Stimulated activated CD8-positive, alpha-beta memory T cell treated with anti-CD3 and anti-CD28 coated beads, Interleukin-4, amount 100 ng/mL, for 48 hours (primary cell): ENCODE measurements at regions not wholly inside any gene's neighbourhood (a gene's known extent, or its start where the extent isn't known, plus 50 kb on each side); places are given as distances from the start of the nearest gene placed in this dataset.

ENCODE experiments used
- DNase-seq: peaks from one replicate; pipeline ENCODE4 v3.0.0-alpha.2; 2020

- DNase-seq: peak; percentile 57
Observed at GRCh38 chr18:70464343-70465114, 175.7 kb downstream of the SOCS6 start.

DNA sequence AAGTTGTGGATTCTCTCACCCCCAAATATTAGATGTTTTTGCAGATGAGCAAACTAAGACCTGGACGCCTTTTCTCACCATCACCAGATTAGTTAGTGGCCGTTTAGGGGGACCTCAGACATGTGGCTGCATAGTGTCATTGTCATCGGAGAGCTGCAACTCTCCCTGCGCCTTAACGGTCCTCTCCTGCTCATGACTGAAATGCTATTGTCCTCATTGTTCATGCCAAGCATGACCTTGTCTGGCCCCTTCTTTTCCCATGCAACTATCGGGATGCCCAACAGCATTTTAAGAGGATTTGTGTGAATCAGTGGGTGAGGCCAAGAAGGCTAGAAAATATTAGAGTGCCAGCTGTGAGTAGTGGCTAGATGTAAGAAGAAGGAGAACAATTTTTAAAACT, 174.2 kb downstream of the SOCS6 start:
- no peak for DNase-seq

DNA sequence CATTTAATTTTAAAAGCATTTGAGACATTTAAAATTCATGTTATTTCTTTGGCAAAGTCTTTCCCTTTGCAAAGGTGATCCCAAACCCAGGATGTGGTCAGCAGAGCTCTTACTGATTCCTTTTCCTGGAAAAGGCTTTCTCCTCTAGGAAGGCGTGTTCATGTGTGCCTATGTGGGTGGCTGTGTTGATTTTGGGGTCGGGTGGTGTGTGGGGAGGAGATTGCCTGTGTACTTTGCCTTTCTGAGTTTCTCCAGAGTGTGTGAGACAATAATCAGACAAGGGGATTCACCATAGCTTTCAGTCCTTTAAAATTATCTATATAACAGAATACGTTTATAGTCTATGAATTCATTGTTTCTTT, 173.2 kb downstream of the SOCS6 start:
- no peak for DNase-seq

- DNase-seq: no peak
Observed at GRCh38 chr18:70461323-70462077, 172.7 kb downstream of the SOCS6 start.

GRCh38 chr18:70459731-70460130, 170.9 kb downstream of the SOCS6 start:
- DNase-seq: no peak

DNA sequence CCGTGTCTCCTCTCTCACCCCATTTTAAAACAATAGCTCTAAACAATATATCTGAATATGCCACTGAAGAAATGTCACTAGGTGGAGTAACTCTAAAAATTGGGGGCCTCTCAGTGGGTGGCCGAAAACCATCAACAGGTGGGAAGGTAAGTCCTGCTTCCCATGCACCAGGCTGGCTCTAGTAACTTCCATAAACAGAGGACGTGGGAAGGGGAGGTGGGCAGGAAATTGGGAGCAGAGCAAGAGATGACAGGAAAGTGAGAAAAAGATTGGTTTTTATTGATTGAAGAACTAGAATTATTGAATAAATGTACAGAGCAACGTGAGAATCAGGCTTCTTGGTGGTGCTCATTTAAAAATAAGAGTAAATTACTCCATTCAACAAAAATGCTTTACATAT, 170.4 kb downstream of the SOCS6 start:
- DNase-seq: no peak

DNA sequence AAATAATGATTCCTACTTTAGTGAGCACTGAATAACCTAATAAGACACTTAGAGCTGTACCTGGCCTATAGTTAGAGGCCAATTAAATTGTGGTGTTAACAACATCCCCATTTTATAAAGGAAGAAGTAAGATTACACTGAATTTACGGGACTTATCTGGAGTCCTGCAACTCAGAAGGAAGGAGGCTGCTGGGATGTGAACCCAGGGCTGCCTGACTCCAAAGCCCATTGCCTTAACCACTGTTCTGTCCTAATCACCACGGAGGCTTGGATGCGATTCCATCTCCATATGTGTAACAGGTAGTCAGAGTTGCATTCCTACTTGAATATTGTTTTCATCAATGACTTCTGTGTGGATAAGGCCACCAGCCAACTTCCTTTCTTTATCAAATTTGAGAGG, 168.9 kb downstream of the SOCS6 start:
- DNase-seq: no peak

- no peak for DNase-seq
Observed at GRCh38 chr18:70457223-70457622, 168.4 kb downstream of the SOCS6 start.

DNA sequence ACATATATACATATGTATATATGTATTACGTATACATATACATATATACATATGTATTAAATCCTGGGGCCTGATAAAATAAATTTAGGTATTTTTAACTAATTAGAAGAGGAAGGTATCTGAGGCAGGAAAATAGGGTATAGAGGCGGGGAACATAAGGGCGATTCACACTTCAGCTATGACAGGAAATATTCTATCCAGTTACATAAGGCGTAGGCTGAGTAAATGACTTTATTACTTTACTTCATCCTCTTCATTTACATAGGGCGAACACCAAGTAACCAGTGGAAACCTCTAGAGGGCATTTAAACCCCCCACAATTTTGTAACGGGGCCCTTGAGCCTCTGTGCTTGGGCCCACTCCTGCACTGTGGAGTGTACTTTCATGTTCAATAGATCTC, 167.5 kb downstream of the SOCS6 start:
- DNase-seq: no peak

GRCh38 chr18:70455731-70456130, 166.9 kb downstream of the SOCS6 start:
- no peak for DNase-seq

- peak; percentile 30 for DNase-seq
Observed at GRCh38 chr18:70454704-70455322, 166.0 kb downstream of the SOCS6 start.

- DNase-seq: no peak
Observed at GRCh38 chr18:70453058-70453775, 164.4 kb downstream of the SOCS6 start.

DNA sequence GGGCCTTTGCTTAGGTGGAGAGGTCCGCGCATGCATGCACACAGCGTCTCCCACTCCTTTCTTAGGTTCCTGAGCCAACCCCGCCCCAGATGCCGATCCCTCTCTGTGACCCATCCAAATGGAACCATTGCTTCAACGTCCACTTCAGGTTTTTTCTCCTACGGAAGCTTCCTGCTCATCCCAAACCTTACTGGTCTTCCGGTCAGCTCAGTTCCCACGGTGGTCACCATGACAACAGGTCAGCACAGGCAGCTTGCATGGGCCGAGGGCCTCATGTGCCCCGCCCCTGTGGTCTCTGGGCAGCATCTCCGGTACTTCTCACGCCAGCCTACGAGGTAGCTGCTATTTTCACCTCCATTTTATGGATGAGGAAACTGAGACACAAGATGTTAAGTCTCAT, 163.7 kb downstream of the SOCS6 start:
- no peak for DNase-seq

- DNase-seq: no peak
Observed at GRCh38 chr18:70450426-70451253, 161.8 kb downstream of the SOCS6 start.

GRCh38 chr18:70448588-70448987, 159.7 kb downstream of the SOCS6 start:
- no peak for DNase-seq

DNA sequence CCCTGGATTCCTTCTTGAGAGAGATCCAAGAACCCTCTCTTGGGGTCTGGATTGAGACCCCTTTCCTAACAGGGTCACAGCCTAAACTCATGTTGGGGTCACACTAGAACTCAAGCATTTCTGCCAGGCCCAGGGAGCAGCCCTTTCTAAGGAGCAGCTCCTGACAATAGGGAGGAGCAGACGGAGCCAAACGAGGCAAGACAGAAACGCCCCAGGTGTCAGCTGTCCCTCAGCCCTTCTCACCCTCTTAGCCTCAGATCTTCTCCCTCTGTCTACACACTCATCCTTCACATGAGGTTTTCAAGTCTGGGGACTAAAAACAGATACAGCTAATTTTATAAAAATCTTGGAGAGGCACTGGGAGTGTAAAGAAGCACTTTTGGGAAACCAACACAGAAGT, 157.2 kb downstream of the SOCS6 start:
- no peak for DNase-seq

GRCh38 chr18:70442933-70443332, 154.1 kb downstream of the SOCS6 start:
- no peak for DNase-seq

DNA sequence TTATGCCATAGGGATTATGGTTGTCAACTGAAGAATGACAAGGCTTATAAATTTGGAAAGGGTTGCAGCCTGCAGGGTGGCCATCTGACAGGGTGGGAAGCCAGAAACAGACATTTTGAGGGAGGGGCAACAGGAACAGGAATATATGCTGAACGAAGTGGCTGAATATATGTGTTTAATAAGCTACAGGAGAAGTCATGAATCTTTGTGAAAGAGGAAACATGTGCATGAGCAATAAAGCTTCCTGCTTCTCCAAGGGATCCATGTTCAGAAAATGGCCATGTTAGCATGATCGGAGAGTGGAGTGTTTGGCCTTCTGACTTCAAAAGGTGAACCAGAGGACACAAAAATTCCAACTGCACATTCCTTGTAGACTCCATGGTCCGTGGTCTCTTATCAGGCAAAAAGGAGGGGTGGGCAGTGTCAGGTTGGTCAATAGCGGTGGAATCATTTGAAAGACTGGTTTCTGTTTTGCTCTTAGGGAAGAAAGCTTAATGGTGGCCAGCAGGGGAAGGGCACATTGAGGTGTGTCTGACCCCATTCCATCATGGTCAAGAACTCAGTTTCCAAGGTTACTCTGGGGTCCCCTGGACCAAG, 144.1 kb downstream of the SOCS6 start:
- no peak for DNase-seq

DNA sequence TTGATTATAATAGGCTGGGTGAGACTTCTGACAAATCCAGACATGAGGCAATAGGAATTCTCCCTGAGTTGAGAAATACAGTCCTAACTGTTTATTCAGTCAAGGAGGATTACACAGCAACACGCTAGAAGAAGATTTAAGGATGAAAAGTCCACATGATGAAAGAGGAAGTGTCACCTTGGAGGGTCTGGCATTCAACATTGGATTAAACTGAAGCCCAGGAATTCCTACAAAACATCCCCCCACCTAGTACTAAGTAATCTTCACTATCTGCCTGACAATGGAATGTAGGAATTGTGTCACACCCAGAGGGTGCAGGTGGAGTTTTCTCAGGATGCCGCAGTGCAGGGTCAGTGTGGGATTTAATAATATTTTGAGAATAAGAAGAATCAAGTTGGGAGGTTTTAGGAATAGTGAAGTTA, 142.4 kb downstream of the SOCS6 start:
- no peak for DNase-seq

DNA sequence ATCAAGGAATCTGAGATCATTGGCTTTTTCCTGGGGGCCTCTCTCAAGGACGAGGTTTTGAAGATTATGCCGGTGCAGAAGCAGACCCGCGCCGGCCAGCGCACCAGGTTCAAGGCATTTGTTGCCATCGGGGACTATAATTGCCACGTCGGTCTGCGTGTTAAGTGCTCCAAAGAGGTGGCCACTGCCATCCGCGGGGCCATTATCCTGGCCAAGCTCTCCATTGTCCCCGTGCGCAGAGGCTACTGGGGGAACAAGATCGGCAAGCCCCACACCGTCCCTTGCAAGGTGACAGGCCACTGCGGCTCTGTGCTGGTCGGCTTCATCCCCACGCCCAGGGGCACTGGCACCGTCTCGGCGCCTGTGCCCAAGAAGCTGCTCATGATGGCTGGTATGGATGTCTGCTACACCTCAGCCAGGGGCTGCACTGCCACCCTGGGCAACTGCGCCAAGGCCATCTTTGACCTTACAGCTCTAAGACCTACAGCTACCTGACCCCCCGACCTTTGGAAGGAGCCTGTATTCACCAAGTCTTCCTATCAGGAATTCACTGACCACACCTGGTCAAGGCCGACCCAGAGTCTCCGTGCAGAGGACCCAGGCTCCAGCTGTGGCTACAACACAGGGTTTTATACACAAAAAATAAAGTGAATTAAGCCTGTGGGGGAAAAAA, 141.8 kb downstream of the SOCS6 start:
- no peak for DNase-seq

DNA sequence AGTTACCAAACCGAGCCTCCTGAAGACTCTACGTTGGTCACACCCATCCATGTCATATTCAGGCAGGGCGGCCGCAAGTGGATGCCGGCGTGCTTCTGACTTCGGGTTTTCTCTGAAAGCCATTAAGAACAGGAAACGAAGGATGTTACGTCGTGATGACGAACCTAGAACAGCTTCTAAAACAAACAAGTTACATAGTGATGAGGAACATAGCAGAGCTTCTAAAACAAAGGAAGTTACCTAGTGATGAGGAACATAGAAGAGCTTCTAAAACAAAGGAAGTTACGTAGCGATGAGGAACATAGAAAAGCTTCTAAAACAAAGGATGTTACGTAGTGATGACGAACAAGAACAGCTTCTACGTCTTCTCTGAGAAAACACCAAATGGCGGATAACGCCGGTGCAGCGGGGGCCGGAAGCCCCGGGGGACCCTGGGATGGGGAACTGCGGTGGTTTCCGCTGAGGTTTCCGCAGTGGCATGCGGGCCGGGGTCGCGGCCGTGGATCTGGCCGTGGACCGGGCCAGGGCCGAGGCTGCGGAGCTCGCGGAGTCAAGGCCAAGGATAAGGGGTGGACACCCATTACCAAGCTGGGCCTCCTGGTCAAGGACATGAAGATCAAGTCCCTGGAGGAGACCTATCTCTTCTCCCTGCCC, 141.1 kb downstream of the SOCS6 start:
- DNase-seq: no peak
